ENCODE measurements at regions not wholly inside any gene's neighbourhood (a gene's known extent, or its start where the extent isn't known, plus 50 kb on each side); places are given as distances from the start of the nearest gene placed in this dataset.

- CTCF ChIA-PET: no interaction called here
- H3K56ac ChIP-seq (ENCODE audit: extremely low read depth, insufficient read depth, low read length): no peak overlapping the region
- H4K20me1 ChIP-seq (ENCODE audit: insufficient read depth, low read length): no peaks in the 10 kb centered on the region
- 0 out of 2 replicates have a peak overlapping the region, but pooled peaks have one; percentile 41 for H4K91ac ChIP-seq (ENCODE audit: insufficient read depth, low read depth, low read length)
- no peak overlapping the region for H3K14ac ChIP-seq (replicated peaks; ENCODE audit: low read depth, low read length)
- no peak overlapping the region for H2AK9ac ChIP-seq (replicated peaks; ENCODE audit: low read depth, low read length, poor library complexity)
- intact Hi-C loops (cut with micrococcal nuclease) (no loop called here), dilution Hi-C loops (cut with HindIII; ENCODE audit: low sequenced_read_pairs, unreplicated experiment) (no loop called here), in situ Hi-C loops (cut with MboI; ENCODE audit: low sequenced_read_pairs) (no loop called here)
- no peak overlapping the region for H4K5ac ChIP-seq (ENCODE audit: low read depth, low read length)
- POLR2A ChIA-PET (ENCODE audit: unreplicated experiment): no interaction called here
- H3K27ac ChIP-seq (ENCODE audit: insufficient read depth, low read length): no peak overlapping the region
- H3K4me1 ChIP-seq (ENCODE audit: control insufficient read depth, insufficient read depth, low read length): peaks cover 3% of the 10 kb centered on the region; the same call in 1 of the 2 replicates
- TF ChIP-seq, protein P1, sequence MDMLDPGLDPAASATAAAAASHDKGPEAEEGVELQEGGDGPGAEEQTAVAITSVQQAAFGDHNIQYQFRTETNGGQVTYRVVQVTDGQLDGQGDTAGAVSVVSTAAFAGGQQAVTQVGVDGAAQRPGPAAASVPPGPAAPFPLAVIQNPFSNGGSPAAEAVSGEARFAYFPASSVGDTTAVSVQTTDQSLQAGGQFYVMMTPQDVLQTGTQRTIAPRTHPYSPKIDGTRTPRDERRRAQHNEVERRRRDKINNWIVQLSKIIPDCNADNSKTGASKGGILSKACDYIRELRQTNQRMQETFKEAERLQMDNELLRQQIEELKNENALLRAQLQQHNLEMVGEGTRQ (IDR thresholded peaks at IDR 0.05; ENCODE audit: low read depth, low read length): no peak
- TF ChIP-seq SMC3 (IDR thresholded peaks at IDR 0.05; ENCODE audit: low read depth, low read length) (no peak), CHD1 (IDR thresholded peaks at IDR 0.05; ENCODE audit: low read depth, low read length) (no peak), CTCF (conservative IDR thresholded peaks at IDR 0.05; ENCODE audit: low read depth, low read length) (no peak), FOS (IDR thresholded peaks at IDR 0.05; ENCODE audit: low read depth, low read length) (no peak), NFE2L2 (IDR thresholded peaks at IDR 0.05; ENCODE audit: low read depth, low read length) (no peak), POLR2A (IDR thresholded peaks at IDR 0.05; ENCODE audit: low read depth, low read length) (no peak), RAD21 (IDR thresholded peaks at IDR 0.05; ENCODE audit: low read length) (no peak), ELK1 (IDR thresholded peaks at IDR 0.05; ENCODE audit: borderline replicate concordance, low read depth, low read length) (no peak), RFX5 (IDR thresholded peaks at IDR 0.05; ENCODE audit: low read depth, low read length) (no peak), MAZ (IDR thresholded peaks at IDR 0.05; ENCODE audit: borderline replicate concordance, low read depth, low read length) (no peak), RCOR1 (IDR thresholded peaks at IDR 0.05; ENCODE audit: insufficient replicate concordance, low read length) (no peak), MXI1 (IDR thresholded peaks at IDR 0.05; ENCODE audit: borderline replicate concordance, low read depth, low read length) (no peak)
- H2BK5ac ChIP-seq (ENCODE audit: low read depth, low read length, poor library complexity, severe bottlenecking): no peak overlapping the region
- no peak for DNase-seq
- H2BK120ac ChIP-seq (ENCODE audit: low read depth, low read length): no peak overlapping the region
- peaks cover 2% of the 10 kb centered on the region; the same call in 1 of the 2 replicates for H3K9me3 ChIP-seq (ENCODE audit: control insufficient read depth, insufficient read depth, low read length)
- no TSS peak for BruUV-seq (replicated peaks)
- no peak overlapping the region for H3K23ac ChIP-seq (ENCODE audit: low read depth, low read length)
- H3K27me3 ChIP-seq (ENCODE audit: control insufficient read depth, insufficient read depth, low read length): no peaks in the 10 kb centered on the region
- no peak overlapping the region for H4K8ac ChIP-seq (ENCODE audit: low read depth in 2 of 2, low read length in 2 of 2)
- H3K4ac ChIP-seq (ENCODE audit: low read depth, low read length): no peak overlapping the region
- H2AFZ ChIP-seq (replicated peaks; ENCODE audit: low read length, poor library complexity): no peak overlapping the region
- H2BK15ac ChIP-seq (ENCODE audit: low read depth, low read length): no peak overlapping the region
- no peaks in the 10 kb centered on the region for H3K36me3 ChIP-seq (ENCODE audit: control insufficient read depth, insufficient read depth, low read length)
- H2AK5ac ChIP-seq (ENCODE audit: low read depth, low read length): no peak overlapping the region
- H3K4me3 ChIP-seq (ENCODE audit: insufficient read depth, low read depth, low read length): no peak overlapping the region
- H3K79me1 ChIP-seq (ENCODE audit: low read depth in 1 of 2, low read length in 2 of 2): no peaks in the 10 kb centered on the region
- H3K18ac ChIP-seq (ENCODE audit: low read depth, low read length): no peak overlapping the region
- H3K9ac ChIP-seq (ENCODE audit: low read depth, low read length): no peak overlapping the region
- H3K4me2 ChIP-seq (ENCODE audit: low read depth, low read length): no peak overlapping the region
- no CpG with 5 or more reads among the region's 10 CpGs for WGBS, 2 experiments (ENCODE audit: extremely low coverage in 2 of 2, insufficient read length in 1 of 2)
- no peak for ATAC-seq (ENCODE audit: low read depth)
- no peaks in the 10 kb centered on the region for H3K9me1 ChIP-seq (ENCODE audit: insufficient read depth, low read length)
- H2BK20ac ChIP-seq (ENCODE audit: low read depth, low read length): no peak overlapping the region
These were observed 148.8 kb upstream of the TBL1X start for GRCh38 chrX:9316096-9316495.

All from IMR-90 (cell line).